ENCODE measurements at regions not wholly inside any gene's neighbourhood (a gene's known extent, or its start where the extent isn't known, plus 50 kb on each side); places are given as distances from the start of the nearest gene placed in this dataset.
"Not testable (repeated sequence)": the region's sequence is repeated elsewhere in the genome, so short reads cannot be mapped to it uniquely, and the experiment has no call there.

GRCh38 chr17:20842012-20842411 is 200.8 kb downstream of the USP22 start:
- DNase-seq (ENCODE audit: low read depth, low spot score) = not testable (repeated sequence)

DNA sequence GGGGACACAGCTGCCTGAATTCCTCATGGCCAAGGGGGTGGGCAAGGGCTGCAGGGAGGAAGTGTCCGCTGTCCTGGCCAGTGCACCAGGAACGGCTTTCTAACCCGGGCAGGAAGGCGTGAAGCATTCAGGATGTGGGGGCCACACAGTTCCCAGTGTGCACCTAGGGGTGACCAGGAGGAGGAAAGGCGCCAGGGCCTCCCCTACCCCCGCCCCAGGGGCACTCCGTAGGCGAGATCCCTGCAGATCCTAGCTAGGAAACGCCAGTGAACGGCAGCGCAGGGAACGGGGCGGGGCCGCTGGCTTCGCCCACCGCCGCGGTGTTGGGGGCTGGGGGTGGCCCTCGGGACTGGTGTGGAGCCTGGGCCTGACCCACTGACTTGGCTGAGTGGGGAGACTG is 199.6 kb downstream of the USP22 start:
- not testable (repeated sequence) for DNase-seq (ENCODE audit: low read depth, low spot score)

GRCh38 chr17:20843799-20844553 is 198.8 kb downstream of the USP22 start:
- DNase-seq (ENCODE audit: low read depth, low spot score) = not testable (repeated sequence)

DNA sequence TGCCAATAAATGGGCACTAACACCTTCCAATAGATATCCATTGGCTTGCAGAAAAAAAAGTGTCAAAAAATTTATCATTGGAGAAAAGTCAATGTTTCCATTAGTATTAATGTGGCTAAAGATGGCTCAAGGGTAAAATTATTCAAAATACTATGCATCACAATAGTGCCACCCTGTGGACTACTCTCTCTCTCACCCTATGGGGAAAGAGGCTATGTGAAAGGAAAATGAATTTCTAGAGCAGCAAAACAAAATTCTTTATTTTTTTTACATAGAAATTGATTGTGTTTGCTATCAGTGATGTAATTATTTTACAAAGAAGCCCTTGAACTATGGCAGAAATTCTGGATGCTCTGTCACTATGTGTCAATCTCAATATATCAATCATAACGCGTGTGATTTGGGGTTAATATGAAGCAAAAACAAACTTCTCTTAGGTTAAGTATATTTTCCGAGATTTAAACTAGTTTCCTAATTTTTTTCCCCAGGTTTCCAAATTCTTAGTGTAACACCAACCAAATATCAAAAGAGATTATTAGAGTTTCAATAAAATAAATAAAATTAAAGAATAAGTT is 193.9 kb downstream of the USP22 start:
- DNase-seq (ENCODE audit: low read depth, low spot score) = not testable (repeated sequence)

DNA sequence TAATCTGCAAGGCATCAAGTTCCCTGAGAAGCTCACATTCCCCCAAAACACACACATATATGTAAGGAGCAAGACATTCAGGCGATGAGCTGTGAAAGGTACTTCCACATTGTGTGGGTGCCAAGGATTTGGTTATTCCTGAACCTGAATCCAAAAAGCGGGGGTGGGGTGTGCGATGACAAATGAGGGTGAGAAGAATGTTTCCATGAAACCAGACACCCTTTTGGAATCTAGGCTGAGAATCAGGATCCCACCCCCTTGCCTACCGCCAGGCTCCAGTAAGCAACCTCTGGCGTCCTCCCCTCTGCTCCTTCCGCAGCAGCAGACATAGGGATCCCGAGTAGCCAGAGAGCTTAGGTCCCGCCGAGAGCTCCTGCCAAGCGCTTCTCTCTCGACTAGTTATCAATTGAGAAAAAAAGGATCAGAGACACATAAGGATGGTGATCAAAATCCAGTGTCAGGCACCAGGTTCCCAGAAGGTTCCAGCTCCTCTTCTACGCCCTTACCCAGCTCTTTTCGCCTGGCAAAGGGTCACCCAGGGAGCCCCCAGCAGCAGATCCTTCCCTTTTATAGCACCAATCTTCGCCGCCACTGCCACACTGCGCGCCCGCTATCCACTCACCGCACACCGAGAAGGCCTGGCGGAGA is 191.1 kb downstream of the USP22 start:
- DNase-seq (ENCODE audit: low read depth, low spot score) = not testable (repeated sequence)

DNA sequence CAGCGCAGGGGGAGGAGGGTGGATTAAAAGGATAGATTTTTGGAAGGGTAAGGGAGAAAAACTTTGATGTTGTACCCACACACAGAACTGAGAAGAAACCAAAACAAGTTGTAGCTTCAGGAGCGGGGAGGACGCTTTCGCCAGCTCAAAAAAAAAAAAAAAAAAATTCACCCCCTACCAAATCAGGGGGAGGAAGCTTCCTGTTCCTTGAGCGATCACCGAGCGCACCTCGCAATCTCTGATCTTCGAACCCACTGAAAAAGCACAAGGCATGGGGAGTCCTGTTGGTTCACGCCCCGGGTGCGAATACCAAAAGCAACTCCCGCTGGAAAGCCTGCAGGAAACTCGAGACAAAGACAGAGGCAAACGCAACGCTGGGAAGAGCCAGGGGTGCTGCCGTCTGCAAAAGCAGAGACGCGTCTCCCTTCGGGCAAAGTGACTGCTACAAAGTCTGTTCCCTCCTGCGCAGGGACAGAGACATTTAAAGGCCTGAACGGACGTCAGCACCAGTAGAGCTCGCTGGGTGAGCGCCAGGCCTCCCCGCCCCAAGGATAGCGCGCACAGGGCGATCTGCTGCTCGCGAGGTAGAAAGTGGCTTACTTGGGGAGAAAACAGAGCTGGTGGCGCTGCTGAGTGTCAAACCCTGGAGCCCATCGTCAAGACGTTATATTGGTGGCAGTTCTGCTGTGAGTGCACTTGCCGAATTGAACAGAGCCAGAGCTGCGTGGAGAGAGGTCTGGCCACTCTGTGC is 190.4 kb downstream of the USP22 start:
- DNase-seq (ENCODE audit: low read depth, low spot score) = no peak

DNA sequence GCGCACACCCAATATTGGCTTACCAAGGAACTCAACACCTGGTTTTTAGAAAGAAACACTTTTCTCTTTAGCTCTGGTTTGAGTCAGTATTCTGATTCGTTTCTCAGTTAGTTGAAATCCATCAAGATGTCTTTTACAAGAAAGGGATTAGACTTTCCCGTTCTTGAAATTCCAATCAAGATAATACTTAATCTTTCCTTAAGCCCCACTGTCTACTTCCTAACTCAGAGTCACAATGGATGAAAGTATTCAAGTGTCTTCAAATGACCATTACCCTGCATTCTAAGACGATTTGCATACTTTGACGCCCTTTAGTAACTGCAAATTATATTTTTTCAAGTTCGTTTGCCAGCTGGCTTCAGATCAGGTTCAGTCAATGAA is 189.8 kb downstream of the USP22 start:
- no peak for DNase-seq (ENCODE audit: low read depth, low spot score)

DNA sequence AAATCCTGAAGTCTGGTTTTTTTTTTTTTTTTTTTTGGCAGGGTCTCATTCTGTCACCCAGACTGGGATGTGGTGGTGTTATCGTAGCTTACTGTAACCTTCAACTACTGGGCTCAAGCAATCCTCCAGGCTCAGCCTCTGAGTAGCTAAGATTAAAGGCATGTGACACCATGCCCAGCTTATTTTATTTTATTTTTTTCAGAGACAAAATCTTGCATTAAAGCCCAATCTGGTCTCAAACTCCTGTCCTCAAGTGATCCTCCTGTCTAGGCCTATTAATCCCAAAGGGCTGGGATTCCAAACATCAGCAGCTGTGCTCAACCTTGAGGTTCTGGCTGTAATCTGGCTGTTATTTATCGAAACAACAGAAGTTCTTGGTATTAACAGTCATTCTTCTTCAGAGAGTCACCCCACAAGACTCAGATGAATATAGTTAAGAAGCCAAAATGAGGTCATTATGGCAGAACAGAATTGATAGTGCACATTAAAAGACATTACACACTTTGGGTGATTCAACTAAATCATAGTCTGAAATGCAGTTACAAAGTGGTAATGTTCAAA is 186.8 kb downstream of the USP22 start:
- DNase-seq (ENCODE audit: low read depth, low spot score) = not testable (repeated sequence)

GRCh38 chr17:20866444-20867209 is 176.2 kb downstream of the USP22 start:
- not testable (repeated sequence) for DNase-seq (ENCODE audit: low read depth, low spot score)

DNA sequence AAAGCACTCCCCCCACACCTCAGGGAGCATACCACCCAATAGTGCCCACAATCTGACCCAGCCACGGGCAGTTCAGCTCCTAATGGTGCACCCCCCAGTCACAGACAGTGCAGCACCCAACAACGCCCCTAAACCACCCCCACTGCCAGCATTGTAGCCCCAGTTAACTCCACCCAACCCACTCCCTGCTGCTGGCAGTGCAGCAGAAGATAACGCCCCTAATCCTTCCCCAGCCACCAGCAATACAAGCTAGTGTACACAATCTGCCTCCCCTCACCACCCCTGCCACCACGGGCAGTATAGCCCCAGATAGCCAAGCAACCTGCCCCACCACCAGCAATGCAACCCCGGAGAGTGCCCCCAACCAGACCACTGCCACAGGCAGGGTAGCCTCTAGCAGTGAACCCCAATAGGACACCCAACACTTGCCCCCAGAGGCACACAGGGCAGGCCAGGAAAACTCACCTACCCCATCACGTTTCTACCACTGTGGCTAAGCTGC is 175.3 kb downstream of the USP22 start:
- DNase-seq (ENCODE audit: low read depth, low spot score) = not testable (repeated sequence)

GRCh38 chr17:20867938-20868661 is 174.7 kb downstream of the USP22 start:
- not testable (repeated sequence) for DNase-seq (ENCODE audit: low read depth, low spot score)

DNA sequence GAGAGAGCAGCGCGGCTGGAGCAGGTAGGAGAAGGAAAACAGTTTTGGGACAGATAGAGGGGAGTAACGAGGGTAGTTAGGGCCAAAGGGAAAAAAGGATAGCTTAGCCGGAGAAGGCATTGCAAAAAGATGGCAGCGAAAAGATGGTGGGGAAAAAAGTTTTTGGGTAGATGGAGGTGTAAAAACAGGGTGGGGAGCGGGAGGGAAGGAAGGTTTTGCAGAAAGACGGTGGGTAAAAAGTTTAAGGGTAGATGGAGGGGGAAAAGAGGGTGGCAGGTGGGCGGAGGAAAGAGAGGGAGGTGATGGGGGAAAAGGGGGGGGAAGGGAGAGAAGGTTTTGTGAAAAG is 174.2 kb downstream of the USP22 start:
- not testable (repeated sequence) for DNase-seq (ENCODE audit: low read depth, low spot score)

- not testable (repeated sequence) for DNase-seq (ENCODE audit: low read depth, low spot score)
Observed at GRCh38 chr17:20873173-20873572, 169.6 kb downstream of the USP22 start.

GRCh38 chr17:20873688-20874328 is 169.0 kb downstream of the USP22 start:
- DNase-seq (ENCODE audit: low read depth, low spot score) = not testable (repeated sequence)

- DNase-seq (ENCODE audit: low read depth, low spot score) = not testable (repeated sequence)
Observed at GRCh38 chr17:20877384-20877783, 165.4 kb downstream of the USP22 start.

GRCh38 chr17:20890338-20890737 is 152.5 kb downstream of the USP22 start:
- DNase-seq (ENCODE audit: low read depth, low spot score) = no peak

DNA sequence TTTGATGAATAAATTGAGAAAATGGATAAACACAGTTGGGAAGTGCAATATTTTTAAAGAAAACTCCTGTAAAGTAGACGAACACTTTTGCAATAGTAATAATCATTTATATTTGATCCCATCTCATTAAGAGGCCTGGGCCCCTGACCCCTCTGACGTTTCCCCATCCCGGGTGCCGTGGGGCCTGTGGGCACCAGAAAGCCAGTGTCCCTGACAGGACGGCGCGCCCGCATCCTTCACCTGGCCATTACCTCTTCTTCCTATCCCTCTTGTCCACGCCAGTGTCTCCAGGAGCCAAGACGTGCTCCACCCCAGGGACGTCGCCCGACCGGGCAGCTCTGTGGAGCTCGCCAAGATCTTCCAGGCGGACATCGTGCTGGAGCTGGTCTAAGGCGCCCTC is 147.4 kb downstream of the USP22 start:
- not testable (repeated sequence) for DNase-seq (ENCODE audit: low read depth, low spot score)

DNA sequence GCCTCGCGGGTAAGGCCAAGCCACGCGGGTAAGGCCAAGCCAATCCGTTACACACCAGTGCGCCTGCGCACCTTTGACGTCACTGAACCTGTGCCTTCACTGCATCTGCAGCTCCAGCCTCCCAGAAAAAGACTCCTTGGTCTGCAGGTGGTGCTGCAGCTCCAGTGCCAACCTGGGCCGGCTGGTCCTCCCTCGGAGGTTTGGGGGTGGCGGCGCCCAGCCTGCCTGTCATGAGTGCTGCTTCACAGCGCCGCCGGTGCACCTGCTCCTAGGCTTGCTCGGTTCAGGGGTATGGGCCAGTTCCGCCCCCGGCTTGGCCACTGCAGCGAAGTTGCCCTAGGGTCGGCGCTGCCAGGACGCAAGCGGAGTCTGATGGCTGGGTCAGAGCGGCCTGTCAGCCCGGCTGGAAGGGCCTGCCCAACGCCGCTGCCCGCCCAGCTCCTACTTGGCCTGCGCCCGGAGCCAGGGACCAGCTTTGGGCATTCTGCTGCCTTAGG is 146.6 kb downstream of the USP22 start:
- no peak for DNase-seq (ENCODE audit: low read depth, low spot score)

DNA sequence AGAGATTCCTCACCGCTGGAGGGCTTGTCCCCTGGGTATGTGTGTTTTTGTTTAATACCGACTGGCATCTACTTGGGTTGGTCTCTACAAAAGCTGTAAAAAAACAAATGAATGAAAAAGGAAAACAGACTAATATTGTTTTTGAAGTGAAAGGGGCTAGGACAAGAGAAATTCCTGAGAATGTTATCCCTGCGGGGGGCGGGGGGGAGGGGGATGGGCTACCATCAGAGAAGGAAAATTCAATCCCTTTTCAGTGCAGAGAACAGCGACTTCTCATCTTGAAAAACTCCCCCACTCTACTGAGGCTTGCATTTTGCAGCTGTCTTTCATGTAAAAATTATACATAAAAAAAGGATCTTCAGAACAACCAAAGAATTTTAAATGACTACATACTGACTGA is 144.1 kb downstream of the USP22 start:
- not testable (repeated sequence) for DNase-seq (ENCODE audit: low read depth, low spot score)
